Endothelial cell of umbilical vein (primary cell): ENCODE measurements at regions not wholly inside any gene's neighbourhood (a gene's known extent, or its start where the extent isn't known, plus 50 kb on each side); places are given as distances from the start of the nearest gene placed in this dataset.

Experiments used
- BruUV-seq: library from RNA; stranded (reverse); fragments of 400-500 nt; replicated peaks from 2 replicates; lab custom pipeline; 2021; lab: Mats Ljungman, UMichigan
- CTCF ChIA-PET: fragments of 300-600, 350-600 bp; sonication (Branson Sonifier 250); formaldehyde crosslinking; loops from one replicate; lab custom pipeline; 2021; ENCODE audit warnings: antibody characterized with exemption, inconsistent platforms; lab: Charles Lee
- POLR2A ChIA-PET: fragments of 300-600, 350-600 bp; sonication (Branson Sonifier 250); formaldehyde crosslinking; loops from one replicate; lab custom pipeline; 2021; ENCODE audit warnings: antibody characterized with exemption, inconsistent platforms; lab: Charles Lee
- DNase-seq: peaks from one replicate; pipeline ENCODE4 v3.0.0-alpha.2; 2011; ENCODE audit warnings: low read depth, low spot score
- FAIRE-seq: peaks from 2 replicates; lab custom pipeline; 2011; peaks lifted over from hg19 to GRCh38; lab: Jason Lieb, UNC
- H2AFZ ChIP-seq: 2 replicates; pipeline ENCODE4 v1.6.0; 2012; ENCODE audit warnings: low read depth, low read length, control low read depth, inconsistent platforms
- H3K27ac ChIP-seq: 2 replicates; pipeline ENCODE4 v1.5.1; 2011; ENCODE audit warnings: low read depth, mild to moderate bottlenecking, control low read depth, low read length, moderate library complexity; ENCODE audit not compliant: insufficient read depth
- H3K27me3 ChIP-seq, 2 experiments: 2 replicates each; pipeline versions ENCODE4 v1.6.0 to v1.6.1; 2011; ENCODE audit warnings: low read length in 2 of 2, mixed read lengths in 1 of 2; ENCODE audit not compliant: control insufficient read depth in 2 of 2, insufficient read depth in 2 of 2
- H3K36me3 ChIP-seq, 2 experiments: 2 replicates in 1 of 2; 3 replicates in 1 of 2; pipeline ENCODE4 v1.5.1; 2011; ENCODE audit warnings: low read length in 2 of 2, mild to moderate bottlenecking in 1 of 2, moderate library complexity in 1 of 2; ENCODE audit not compliant: control insufficient read depth in 2 of 2, insufficient read depth in 2 of 2; ENCODE audit errors: extremely low read depth in 1 of 2
- H3K4me1 ChIP-seq: 3 replicates; pipeline ENCODE4 v1.5.1; 2011; ENCODE audit warnings: mild to moderate bottlenecking, low read length; ENCODE audit not compliant: control insufficient read depth, insufficient read depth; ENCODE audit errors: extremely low read depth
- H3K4me2 ChIP-seq: 2 replicates; pipeline ENCODE4 v1.6.1; 2011; ENCODE audit warnings: low read length, control low read depth, mixed read lengths; ENCODE audit not compliant: insufficient read depth
- H3K4me3 ChIP-seq, 3 experiments: fragments of 200-600 bp in 1 of 3; sonication (generic), shearing (Covaris generic) in 1 of 3; replicated peaks in 1 of 3; 2 replicates each; pipeline ENCODE4 v1.5.1; 2011 to 2016; ENCODE audit warnings: control low read depth in 3 of 3, low read length in 3 of 3, mild to moderate bottlenecking in 2 of 3, inconsistent platforms in 1 of 3, low read depth in 1 of 3, moderate library complexity in 1 of 3; ENCODE audit not compliant: insufficient read depth in 1 of 3
- H3K79me2 ChIP-seq: 2 replicates; pipeline ENCODE4 v1.6.0; 2012; ENCODE audit warnings: low read length, inconsistent platforms; ENCODE audit not compliant: control insufficient read depth, insufficient read depth
- H3K9ac ChIP-seq: replicated peaks from 2 replicates; pipeline ENCODE3; 2011; ENCODE audit warnings: low read length, control low read depth; ENCODE audit not compliant: insufficient read depth; ENCODE audit errors: extremely low read depth
- H3K9me1 ChIP-seq: replicated peaks from 3 replicates; pipeline ENCODE4 v1.6.0; 2011; ENCODE audit warnings: mild to moderate bottlenecking, low read length; ENCODE audit not compliant: control insufficient read depth, insufficient read depth; ENCODE audit errors: extremely low read depth
- H3K9me3 ChIP-seq: replicated peaks from 2 replicates; pipeline ENCODE4 v1.5.1; 2012; ENCODE audit warnings: low read length, inconsistent platforms; ENCODE audit not compliant: control insufficient read depth, insufficient read depth
- H4K20me1 ChIP-seq: replicated peaks from 2 replicates; pipeline ENCODE3; 2011; ENCODE audit warnings: mild to moderate bottlenecking, low read length; ENCODE audit not compliant: control insufficient read depth, insufficient read depth; ENCODE audit errors: extremely low read depth
- CTCF ChIP-seq, 2 donors: IDR thresholded peaks; 1 replicate in 1 of 2; 2 replicates in 1 of 2; pipeline ENCODE4 v1.5.1; 2011; ENCODE audit warnings: low read length in 2 of 2, mild to moderate bottlenecking in 2 of 2, moderate library complexity in 2 of 2, control low read depth in 1 of 2, inconsistent platforms in 1 of 2, low read depth in 1 of 2; ENCODE audit not compliant: insufficient read depth in 1 of 2; ENCODE audit errors: extremely low read depth in 1 of 2
- EZH2 ChIP-seq: IDR thresholded peaks from 2 replicates; pipeline ENCODE4 v1.6.1; 2012; ENCODE audit warnings: borderline replicate concordance, low read depth, mild to moderate bottlenecking, moderate library complexity, low read length, inconsistent platforms; ENCODE audit not compliant: severe bottlenecking
- FOS ChIP-seq: IDR thresholded peaks from 2 replicates; pipeline ENCODE4 v1.6.1; 2011; ENCODE audit warnings: mild to moderate bottlenecking, low read length, moderate library complexity, borderline replicate concordance; ENCODE audit not compliant: insufficient read depth
- GATA2 ChIP-seq: IDR thresholded peaks from 2 replicates; pipeline ENCODE4 v1.7.0; 2011; ENCODE audit warnings: low read depth, mild to moderate bottlenecking, moderate library complexity, mixed read lengths, low read length; ENCODE audit not compliant: insufficient read length, insufficient read depth
- JUN ChIP-seq: IDR thresholded peaks from 2 replicates; pipeline ENCODE4 v1.6.1; 2011; ENCODE audit warnings: borderline replicate concordance, low read depth; ENCODE audit not compliant: insufficient read length, insufficient read depth
- MAX ChIP-seq: IDR thresholded peaks from 2 replicates; pipeline ENCODE4 v1.6.1; 2011; ENCODE audit not compliant: insufficient read depth, insufficient read length
- MYC ChIP-seq: IDR thresholded peaks from one replicate; pipeline ENCODE4 v1.6.1; 2011; ENCODE audit warnings: mild to moderate bottlenecking, low read depth, low read length
- POLR2A ChIP-seq: IDR thresholded peaks from 2 replicates; pipeline ENCODE4 v1.6.1; 2012; ENCODE audit warnings: low read depth, mild to moderate bottlenecking, control low read depth, low read length
- POLR2AphosphoS5 ChIP-seq: IDR thresholded peaks from 2 replicates; pipeline ENCODE4 v1.6.1; 2012; ENCODE audit warnings: low read depth, mild to moderate bottlenecking, control low read depth, low read length, moderate library complexity; ENCODE audit not compliant: insufficient read depth
- dilution Hi-C: fragments of 300-500 bp; cut with MboI; formaldehyde crosslinking; loops from one replicate; pipeline ENCODE4 v1.15.0; 2019; ENCODE audit warnings: low sequenced_read_pairs; ENCODE audit not compliant: extremely low pct_ligation_motif_present
- intact Hi-C: fragments of 100-400 bp; cut with micrococcal nuclease; formaldehyde crosslinking; loops from one replicate; pipeline ENCODE4 v1.10.0; 2022

GRCh38 chrX:117838581-117839331 lies 277.9 kb downstream of the KLHL13 start:
- no peaks in the 10 kb centered on the region for H3K27me3 ChIP-seq
- CTCF ChIA-PET = no interaction called here

GRCh38 chrX:117835034-117835433 lies 281.6 kb downstream of the KLHL13 start:
- no peaks in the 10 kb centered on the region for H3K9me1 ChIP-seq
- no peaks in the 10 kb centered on the region for H3K79me2 ChIP-seq
- no peak overlapping the region for H3K27ac ChIP-seq
- H3K4me1 ChIP-seq = no peaks in the 10 kb centered on the region
- dilution Hi-C loops (no loop called here), intact Hi-C loops (no loop called here)
- no peak for TF ChIP-seq CTCF (IDR thresholded peaks at IDR 0.05; ENCODE audit: extremely low read depth in 1 of 2, insufficient read depth in 1 of 2, low read depth in 1 of 2, low read length in 2 of 2)
- TF ChIP-seq GATA2 = no peak
- no peak for TF ChIP-seq MAX
- TF ChIP-seq FOS = no peak
- no peak for TF ChIP-seq POLR2AphosphoS5
- TF ChIP-seq POLR2A = no peak
- TF ChIP-seq MYC = no peak
- no peak for TF ChIP-seq EZH2
- TF ChIP-seq JUN = no peak
- no peaks in the 10 kb centered on the region for H4K20me1 ChIP-seq
- H3K9me3 ChIP-seq = no peaks in the 10 kb centered on the region
- H2AFZ ChIP-seq = no peak overlapping the region
- FAIRE-seq (no peak), DNase-seq (no peak)
- CTCF ChIA-PET = no interaction called here
- no peaks in the 10 kb centered on the region for H3K36me3 ChIP-seq
- no TSS peak for BruUV-seq
- no peak overlapping the region for H3K4me2 ChIP-seq
- POLR2A ChIA-PET = no interaction called here
- H3K27me3 ChIP-seq = no peaks in the 10 kb centered on the region
- H3K9ac ChIP-seq = no peak overlapping the region
- H3K4me3 ChIP-seq = no peak overlapping the region

More at GRCh38 chrX:117838581-117839331, 277.9 kb downstream of the KLHL13 start:
- TF ChIP-seq FOS (no peak), EZH2 (no peak), MYC (no peak), MAX (no peak)
- H3K36me3 ChIP-seq = no peaks in the 10 kb centered on the region
- no peaks in the 10 kb centered on the region for H3K9me3 ChIP-seq
- H2AFZ ChIP-seq = no peak overlapping the region
- no peak overlapping the region for H3K27ac ChIP-seq
- H3K4me1 ChIP-seq = no peaks in the 10 kb centered on the region
- no peaks in the 10 kb centered on the region for H3K9me1 ChIP-seq
- intact Hi-C loops = no loop called here
- no peaks in the 10 kb centered on the region for H4K20me1 ChIP-seq
- DNase-seq (no peak), FAIRE-seq (no peak)
- no peak overlapping the region for H3K4me2 ChIP-seq
- no peak overlapping the region for H3K4me3 ChIP-seq
- POLR2A ChIA-PET = no interaction called here
- BruUV-seq = no TSS peak
- dilution Hi-C loops = no loop called here
- no peaks in the 10 kb centered on the region for H3K79me2 ChIP-seq
- no peak overlapping the region for H3K9ac ChIP-seq
